PC-9 (cell line): ENCODE measurements at regions not wholly inside any gene's neighbourhood (a gene's known extent, or its start where the extent isn't known, plus 50 kb on each side); places are given as distances from the start of the nearest gene placed in this dataset.

Experiments used
- BruUV-seq: library from RNA; stranded (reverse); fragments of 400-500 nt; replicated peaks from 2 replicates; lab custom pipeline; 2021; lab: Mats Ljungman, UMichigan
- CTCF ChIA-PET: fragments of 300-600 bp; sonication (Branson Sonifier 250); formaldehyde crosslinking; loops from one replicate; lab custom pipeline; 2022; ENCODE audit warnings: antibody characterized with exemption; lab: Charles Lee
- POLR2A ChIA-PET: fragments of 300-600 bp; sonication (Branson Sonifier 250); formaldehyde crosslinking; loops from one replicate; lab custom pipeline; 2022; ENCODE audit warnings: antibody characterized with exemption; ENCODE audit not compliant: unreplicated experiment; lab: Charles Lee
- DNase-seq, 2 experiments: peaks; one replicate each; pipeline versions ENCODE4 v3.0.0 to v3.0.0-alpha.2; 2015 to 2022; ENCODE audit warnings: mixed read lengths in 1 of 2
- H2AFZ ChIP-seq: fragments of 200-600 bp; sonication (generic); 2 replicates; pipeline ENCODE4 v1.8.1; 2017; ENCODE audit warnings: antibody characterized with exemption
- H3F3A ChIP-seq: fragments of 200-600 bp; sonication (generic); 2 replicates; pipeline ENCODE4 v1.8.1; 2017; ENCODE audit warnings: antibody characterized with exemption, mild to moderate bottlenecking, low read depth; ENCODE audit not compliant: insufficient read depth
- H3K27ac ChIP-seq: fragments of 200-600 bp; sonication (generic); 2 replicates; pipeline ENCODE4 v1.6.1; 2016; ENCODE audit warnings: mixed run types
- H3K27me3 ChIP-seq: fragments of 200-600 bp; sonication (generic); 2 replicates; pipeline ENCODE4 v1.6.1; 2016; ENCODE audit warnings: low read depth, mixed run types; ENCODE audit not compliant: insufficient read depth
- H3K36me3 ChIP-seq: fragments of 200-600 bp; sonication (generic); 2 replicates; pipeline ENCODE4 v1.6.1; 2016; ENCODE audit warnings: low read depth, mixed run types
- H3K4me1 ChIP-seq: fragments of 200-600 bp; sonication (generic); replicated peaks from 2 replicates; pipeline ENCODE4 v1.6.1; 2016; ENCODE audit warnings: mixed run types; ENCODE audit not compliant: insufficient read depth
- H3K4me2 ChIP-seq: fragments of 200-600 bp; sonication (generic); 2 replicates; pipeline ENCODE4 v1.6.1; 2017; ENCODE audit warnings: mixed run types
- H3K4me3 ChIP-seq: fragments of 200-600 bp; sonication (generic); 2 replicates; pipeline ENCODE4 v1.6.1; 2016; ENCODE audit warnings: mixed run types
- H3K79me2 ChIP-seq: fragments of 200-600 bp; sonication (generic); 2 replicates; pipeline ENCODE4 v1.6.1; 2017; ENCODE audit warnings: low read depth, mixed run types
- H3K9me2 ChIP-seq: fragments of 200-600 bp; sonication (generic); 2 replicates; pipeline ENCODE4 v1.8.1; 2017; ENCODE audit warnings: mild to moderate bottlenecking; ENCODE audit not compliant: insufficient read depth
- H3K9me3 ChIP-seq: fragments of 200-600 bp; sonication (generic); 2 replicates; pipeline ENCODE4 v1.8.1; 2016; ENCODE audit warnings: low read depth; ENCODE audit not compliant: insufficient read depth
- H4K20me1 ChIP-seq: fragments of 200-600 bp; sonication (generic); 2 replicates; pipeline ENCODE4 v1.8.1; 2017; ENCODE audit not compliant: insufficient read depth
- EZH2 ChIP-seq: fragments of 200-600 bp; sonication (generic); IDR thresholded peaks from 2 replicates; pipeline ENCODE4 v1.8.0; 2017; ENCODE audit warnings: antibody characterized with exemption, low read depth
- intact Hi-C: fragments of 100-400 bp; cut with micrococcal nuclease; formaldehyde crosslinking; loops from one replicate; pipeline ENCODE4 v1.10.0; 2022; ENCODE audit not compliant: unreplicated experiment
- TF ChIP-seq, protein P1 (sequence below): fragments of 200-600 bp; sonication (generic); conservative IDR thresholded peaks from 2 replicates; pipeline ENCODE4 v1.6.1; 2017; ENCODE audit warnings: mixed run types, antibody characterized with exemption, mild to moderate bottlenecking, moderate library complexity

DNA sequence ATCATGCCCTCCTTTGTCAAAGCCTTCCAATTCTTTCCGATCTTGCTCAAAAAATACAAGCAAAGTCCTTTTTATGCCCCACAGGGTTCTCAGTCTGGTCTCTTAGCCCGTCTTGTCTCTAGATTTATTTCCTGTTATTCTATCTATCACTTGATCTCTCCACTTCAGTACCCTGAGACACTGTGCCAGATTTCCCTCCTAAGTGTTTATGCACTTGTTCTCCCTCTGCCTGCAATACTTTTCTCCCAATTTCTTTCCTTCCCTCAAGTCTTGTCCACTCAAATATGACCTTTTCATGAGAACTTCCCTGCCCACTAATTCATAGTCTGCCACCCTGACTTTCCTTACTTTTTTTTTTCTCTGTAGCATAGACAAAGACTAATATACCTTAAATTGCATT is 141.4 kb downstream of the MBL2 start:
- H3F3A ChIP-seq, result no peaks in the 10 kb centered on the region
- ChIA-PET POLR2A (no interaction called here), CTCF (no interaction called here)
- H3K4me2 ChIP-seq, result no peak overlapping the region
- intact Hi-C loops, result no loop called here
- H3K4me1 ChIP-seq, result no peaks in the 10 kb centered on the region
- TF ChIP-seq, protein P1, sequence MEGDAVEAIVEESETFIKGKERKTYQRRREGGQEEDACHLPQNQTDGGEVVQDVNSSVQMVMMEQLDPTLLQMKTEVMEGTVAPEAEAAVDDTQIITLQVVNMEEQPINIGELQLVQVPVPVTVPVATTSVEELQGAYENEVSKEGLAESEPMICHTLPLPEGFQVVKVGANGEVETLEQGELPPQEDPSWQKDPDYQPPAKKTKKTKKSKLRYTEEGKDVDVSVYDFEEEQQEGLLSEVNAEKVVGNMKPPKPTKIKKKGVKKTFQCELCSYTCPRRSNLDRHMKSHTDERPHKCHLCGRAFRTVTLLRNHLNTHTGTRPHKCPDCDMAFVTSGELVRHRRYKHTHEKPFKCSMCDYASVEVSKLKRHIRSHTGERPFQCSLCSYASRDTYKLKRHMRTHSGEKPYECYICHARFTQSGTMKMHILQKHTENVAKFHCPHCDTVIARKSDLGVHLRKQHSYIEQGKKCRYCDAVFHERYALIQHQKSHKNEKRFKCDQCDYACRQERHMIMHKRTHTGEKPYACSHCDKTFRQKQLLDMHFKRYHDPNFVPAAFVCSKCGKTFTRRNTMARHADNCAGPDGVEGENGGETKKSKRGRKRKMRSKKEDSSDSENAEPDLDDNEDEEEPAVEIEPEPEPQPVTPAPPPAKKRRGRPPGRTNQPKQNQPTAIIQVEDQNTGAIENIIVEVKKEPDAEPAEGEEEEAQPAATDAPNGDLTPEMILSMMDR, result no peak
- TF ChIP-seq EZH2, result no peak
- H3K79me2 ChIP-seq, result no peaks in the 10 kb centered on the region
- H3K9me3 ChIP-seq, result no peaks in the 10 kb centered on the region
- H3K36me3 ChIP-seq, result no peaks in the 10 kb centered on the region
- no peak for DNase-seq
- no peak overlapping the region for H3K4me3 ChIP-seq
- no peak overlapping the region for H3K27ac ChIP-seq
- no peak overlapping the region for H2AFZ ChIP-seq
- H3K9me2 ChIP-seq, result peaks cover 3% of the 10 kb centered on the region
- H4K20me1 ChIP-seq, result no peaks in the 10 kb centered on the region
- BruUV-seq, result no TSS peak
- H3K27me3 ChIP-seq, result no peaks in the 10 kb centered on the region

DNA sequence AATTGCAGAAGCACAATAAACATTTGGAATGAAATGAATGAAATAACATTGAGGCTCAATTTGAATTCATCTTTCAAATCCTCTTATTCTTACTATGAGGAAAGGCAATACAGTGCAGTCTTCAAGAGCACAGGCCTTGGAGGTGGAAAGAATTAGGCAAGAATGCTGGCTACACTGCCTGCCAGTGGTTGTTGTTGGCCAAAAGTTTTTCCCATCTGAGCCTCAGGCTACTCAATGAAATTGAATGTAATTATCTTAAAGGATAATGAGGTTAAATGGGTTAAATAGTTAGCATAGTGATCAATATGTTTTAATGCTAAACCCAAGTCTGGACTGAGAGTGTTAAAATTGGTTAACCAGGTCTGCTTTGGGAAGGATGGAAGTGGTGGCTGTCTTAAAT is 140.9 kb downstream of the MBL2 start:
- Histone ChIP-seq H3K27me3 (no peaks in the 10 kb centered on the region), H3K9me3 (no peaks in the 10 kb centered on the region), H3K4me1 (no peaks in the 10 kb centered on the region), H3F3A (no peaks in the 10 kb centered on the region), H3K9me2 (peaks cover 3% of the 10 kb centered on the region), H3K79me2 (no peaks in the 10 kb centered on the region), H4K20me1 (no peaks in the 10 kb centered on the region), H3K4me2 (no peak overlapping the region), H3K36me3 (no peaks in the 10 kb centered on the region), H3K27ac (no peak overlapping the region), H3K4me3 (no peak overlapping the region), H2AFZ (no peak overlapping the region)
- CTCF ChIA-PET, result no interaction called here
- intact Hi-C loops, result no loop called here
- POLR2A ChIA-PET, result no interaction called here
- no TSS peak for BruUV-seq
- TF ChIP-seq EZH2, result no peak
- TF ChIP-seq, protein P1, result no peak
- no peak for DNase-seq

DNA sequence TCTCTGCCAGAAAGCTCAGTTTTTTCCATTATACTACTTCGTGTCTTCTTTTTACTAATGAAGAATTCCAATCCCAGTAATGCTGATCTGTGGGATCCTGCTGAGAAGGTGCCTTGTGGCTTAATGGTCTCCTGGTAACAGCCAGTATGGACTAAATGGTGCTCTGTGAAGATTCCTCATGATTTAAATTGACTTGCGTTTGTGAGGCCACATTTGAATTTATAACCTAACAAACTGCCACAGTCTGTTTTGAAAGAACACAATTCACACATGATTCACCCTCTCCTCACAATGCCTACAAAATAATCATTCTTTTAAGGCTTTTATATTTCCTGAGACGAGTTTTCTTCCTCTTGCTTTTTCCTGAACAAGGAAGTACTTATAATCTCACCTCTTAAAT is 140.0 kb downstream of the MBL2 start:
- Histone ChIP-seq H3K4me1 (no peaks in the 10 kb centered on the region), H2AFZ (no peak overlapping the region; the same call in 1 of the 2 replicates), H3K27me3 (no peaks in the 10 kb centered on the region), H3K27ac (no peak overlapping the region), H3F3A (no peaks in the 10 kb centered on the region), H3K9me3 (no peaks in the 10 kb centered on the region), H4K20me1 (no peaks in the 10 kb centered on the region), H3K36me3 (no peaks in the 10 kb centered on the region), H3K9me2 (peaks cover 3% of the 10 kb centered on the region), H3K4me3 (no peak overlapping the region), H3K4me2 (no peak overlapping the region), H3K79me2 (no peaks in the 10 kb centered on the region)
- intact Hi-C loops, result no loop called here
- BruUV-seq, result no TSS peak
- DNase-seq, result no peak
- ChIA-PET POLR2A (interaction anchor here (0.6 kb wide), 1 partner anchor 105 kb away, joined by 9 read pairs; no protein-coding TSS in a partner anchor), CTCF (no interaction called here)
- TF ChIP-seq EZH2, result no peak
- TF ChIP-seq, protein P1, result no peak
